Dedifferentiated amniotic fluid mesenchymal stem cell (primary cell): ENCODE measurements at regions not wholly inside any gene's neighbourhood (a gene's known extent, or its start where the extent isn't known, plus 50 kb on each side); places are given as distances from the start of the nearest gene placed in this dataset.

Experiments
- DNase-seq: peaks from one replicate; pipeline ENCODE4 v3.0.0-alpha.2; 2016; ENCODE audit errors: extremely low spot score

- no peak for DNase-seq
Observed at GRCh38 chr16:65794973-65795372, 571.5 kb upstream of the CDH5 start.

- no peak for DNase-seq
Observed at GRCh38 chr16:65793781-65794180, 572.7 kb upstream of the CDH5 start.

- no peak for DNase-seq
Observed at GRCh38 chr16:65790768-65791167, 575.7 kb upstream of the CDH5 start.

- DNase-seq = no peak
Observed at GRCh38 chr16:65789161-65789945, 577.1 kb upstream of the CDH5 start.

DNA sequence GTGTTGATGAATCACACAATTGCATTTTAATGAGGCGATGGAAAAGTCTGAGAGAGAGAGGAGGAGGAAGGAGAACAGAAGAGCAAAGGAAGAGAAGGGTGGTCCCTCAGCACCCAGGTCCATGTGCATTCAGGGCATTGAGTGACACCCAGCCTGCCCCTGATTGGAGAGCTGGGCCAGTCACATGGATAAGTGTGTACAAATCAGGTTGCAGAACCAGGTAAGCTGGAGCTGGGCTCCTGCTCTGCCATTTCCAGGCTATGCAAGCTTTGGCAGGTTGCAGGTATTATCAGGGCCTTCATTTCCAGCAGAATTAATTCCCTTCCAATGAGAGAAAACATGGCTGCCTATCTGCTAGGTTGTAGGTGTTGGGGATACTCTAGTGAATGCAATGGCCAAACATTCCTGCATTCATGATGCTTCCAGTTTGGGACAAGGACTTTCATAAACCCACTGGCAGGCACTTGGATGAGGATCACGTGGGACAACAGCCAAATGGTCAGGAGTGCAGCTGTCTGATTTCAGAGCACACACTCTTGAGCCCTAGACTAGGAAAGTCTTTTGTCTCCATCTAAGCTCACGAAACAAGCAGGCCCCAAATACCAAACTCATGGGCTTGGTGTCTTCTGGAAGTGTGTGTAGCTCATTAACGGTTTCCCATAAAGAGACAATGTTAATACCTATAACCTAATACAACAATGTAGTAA is 577.9 kb upstream of the CDH5 start:
- no peak for DNase-seq

DNA sequence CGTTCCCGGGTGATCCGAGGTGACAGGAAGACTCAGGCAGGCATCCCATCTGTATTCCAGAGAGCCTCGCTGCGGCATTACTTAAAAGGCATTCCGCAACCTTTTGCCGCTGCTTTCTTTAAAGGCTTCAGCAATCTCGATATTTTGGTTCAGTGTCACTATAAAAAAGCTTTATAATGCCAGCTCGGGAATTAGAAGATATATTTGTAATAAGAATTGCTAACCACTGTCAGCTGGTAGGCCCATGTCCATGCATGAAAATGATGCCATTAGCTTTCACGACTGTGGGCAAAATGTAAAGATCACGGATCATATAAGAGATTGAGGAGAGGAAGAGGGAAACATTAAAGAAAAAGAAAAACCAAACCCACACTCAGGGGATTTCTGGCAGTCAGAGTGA is 578.6 kb upstream of the CDH5 start:
- DNase-seq = no peak

DNA sequence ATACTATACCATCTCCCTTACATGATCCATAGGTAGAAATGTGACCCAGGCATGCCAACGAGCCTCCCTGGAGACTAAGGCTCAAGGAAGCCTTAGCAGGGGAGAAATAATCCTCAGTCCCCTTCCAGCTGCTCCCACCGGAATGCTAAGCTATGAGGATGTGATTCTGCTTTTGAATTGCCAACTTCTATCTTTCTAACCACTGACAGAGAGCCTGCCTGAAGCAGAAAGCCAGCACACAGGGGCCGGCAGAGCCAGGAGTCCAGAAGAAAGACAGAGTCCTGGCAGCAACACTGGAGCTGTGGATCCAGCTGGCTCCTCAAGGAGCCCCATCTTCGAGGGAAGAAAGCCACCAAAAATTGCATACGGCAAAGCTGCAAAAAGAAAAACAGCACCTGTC is 579.6 kb upstream of the CDH5 start:
- DNase-seq = no peak

GRCh38 chr16:65783709-65784474 is 582.6 kb upstream of the CDH5 start:
- no peak for DNase-seq

DNA sequence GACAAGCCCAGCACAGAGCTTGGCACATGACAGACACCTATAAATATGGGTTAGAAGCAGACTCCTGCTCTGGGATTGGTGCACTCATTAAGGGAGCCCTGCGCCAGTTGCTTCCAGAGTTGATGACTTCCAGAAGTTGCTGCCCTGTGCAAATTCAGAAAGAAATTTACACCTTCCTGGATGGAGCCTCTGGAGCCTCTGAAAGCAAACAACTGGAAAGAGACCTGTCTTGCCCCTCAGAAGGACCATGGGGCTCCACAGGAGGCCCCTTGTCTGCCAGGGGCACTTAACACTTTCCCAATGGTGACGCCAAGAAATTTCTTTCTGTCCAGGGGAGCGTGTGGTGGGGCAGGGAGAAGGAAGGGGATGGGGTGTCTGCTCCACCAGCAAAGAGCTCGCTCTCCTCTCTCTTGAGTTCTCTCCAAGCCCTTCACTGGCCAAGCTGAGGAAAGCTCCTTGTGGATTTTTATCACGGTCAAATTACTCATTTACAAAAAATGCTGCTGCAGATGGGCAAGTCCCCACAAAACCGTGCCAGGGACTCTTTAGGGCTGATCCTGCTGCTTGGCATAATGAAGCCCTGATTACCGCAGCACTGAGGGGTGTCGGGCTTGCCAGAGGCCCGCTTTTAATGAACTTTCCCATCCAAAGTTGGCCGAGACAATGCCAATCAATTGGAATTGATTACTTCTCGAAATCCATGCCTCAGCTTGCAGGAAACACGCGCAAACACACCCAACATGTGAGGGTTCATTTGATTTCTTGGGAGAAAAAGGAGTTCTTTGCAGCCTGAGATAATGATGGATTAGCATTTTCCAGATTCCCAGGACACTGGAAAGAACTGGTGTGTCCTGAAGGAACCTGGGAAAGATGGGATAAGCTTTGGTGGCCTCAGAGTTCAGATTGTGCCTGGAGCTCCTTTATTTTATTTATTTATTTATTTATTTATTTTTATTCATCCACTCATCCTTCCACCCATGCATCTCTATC is 583.6 kb upstream of the CDH5 start:
- DNase-seq = peak; percentile 87

DNA sequence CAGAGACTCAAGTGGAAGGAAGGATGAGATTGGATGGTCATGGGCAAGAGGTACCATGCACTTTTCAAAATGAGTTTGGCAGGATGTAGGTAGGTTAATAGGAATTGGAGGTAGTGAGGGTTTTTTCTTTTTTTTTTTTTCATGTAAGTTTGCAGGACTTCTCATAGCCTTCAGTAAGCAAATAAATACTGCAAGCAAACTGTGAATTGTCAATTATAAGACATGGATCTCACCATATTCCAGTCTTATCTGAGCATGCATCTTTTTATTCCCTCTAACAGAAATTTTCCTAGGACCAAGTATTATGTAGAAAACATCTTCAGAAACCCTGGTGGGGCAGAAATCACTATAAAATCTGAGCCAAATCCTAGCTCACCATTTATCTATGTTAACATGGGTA is 584.6 kb upstream of the CDH5 start:
- no peak for DNase-seq

DNA sequence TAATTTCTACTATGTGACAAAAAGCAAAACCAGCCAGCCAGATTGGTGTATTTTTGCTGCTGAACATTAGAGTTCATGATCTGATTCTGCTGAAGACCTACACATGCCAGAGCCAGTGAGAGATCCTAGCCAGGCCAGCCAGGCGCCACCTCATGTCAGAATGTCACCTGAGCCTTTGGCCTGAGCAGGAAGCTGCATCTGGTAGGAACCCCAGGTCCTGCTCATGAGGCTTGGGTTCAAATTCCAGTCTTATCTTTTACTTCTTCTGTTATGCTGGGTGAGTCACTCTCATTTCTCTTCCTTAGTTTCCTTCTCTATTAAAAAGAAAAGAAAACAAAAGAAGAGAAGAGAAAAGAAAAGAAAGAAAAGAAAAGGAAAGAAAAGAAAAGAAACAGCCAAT is 585.1 kb upstream of the CDH5 start:
- DNase-seq = no peak

DNA sequence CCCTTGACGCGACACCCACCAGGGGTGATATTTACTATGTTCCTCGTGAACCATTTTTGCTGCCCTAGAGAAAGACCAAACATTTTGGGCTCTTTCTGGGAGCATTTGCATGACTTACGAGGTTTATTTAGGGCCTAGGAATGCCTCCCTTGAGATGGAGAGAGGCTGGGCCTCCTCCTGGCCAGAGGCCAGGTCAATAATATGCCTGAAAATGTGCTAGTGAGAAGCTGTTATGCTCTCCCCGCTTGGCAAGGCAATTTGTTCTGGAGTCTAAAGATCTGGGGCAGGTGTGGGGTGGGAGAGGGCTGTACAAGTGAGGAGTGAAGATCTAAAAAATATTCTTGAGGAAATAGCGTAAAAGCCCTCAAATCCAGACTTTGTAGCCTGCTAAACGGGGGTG is 587.3 kb upstream of the CDH5 start:
- no peak for DNase-seq

- DNase-seq = no peak
Observed at GRCh38 chr16:65776639-65777183, 589.8 kb upstream of the CDH5 start.

DNA sequence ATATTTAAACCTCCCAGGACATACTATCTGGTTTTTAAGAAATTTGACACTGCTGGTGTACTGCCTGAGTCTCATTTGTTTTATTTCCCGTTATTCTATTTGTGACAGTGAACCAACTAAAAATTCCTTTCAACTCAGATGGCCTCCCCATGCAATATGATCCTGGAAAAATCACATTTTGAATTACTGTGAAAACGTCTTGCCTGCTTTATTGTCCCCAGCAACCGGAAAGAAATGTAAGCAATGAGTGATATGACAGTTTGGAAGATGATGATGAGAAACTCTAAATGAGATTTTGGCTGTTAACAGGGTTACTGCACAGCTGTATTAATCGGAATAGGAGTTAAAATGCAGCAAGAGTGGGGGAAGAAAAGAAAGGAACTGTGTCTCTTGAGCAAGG is 590.7 kb upstream of the CDH5 start:
- DNase-seq = no peak

DNA sequence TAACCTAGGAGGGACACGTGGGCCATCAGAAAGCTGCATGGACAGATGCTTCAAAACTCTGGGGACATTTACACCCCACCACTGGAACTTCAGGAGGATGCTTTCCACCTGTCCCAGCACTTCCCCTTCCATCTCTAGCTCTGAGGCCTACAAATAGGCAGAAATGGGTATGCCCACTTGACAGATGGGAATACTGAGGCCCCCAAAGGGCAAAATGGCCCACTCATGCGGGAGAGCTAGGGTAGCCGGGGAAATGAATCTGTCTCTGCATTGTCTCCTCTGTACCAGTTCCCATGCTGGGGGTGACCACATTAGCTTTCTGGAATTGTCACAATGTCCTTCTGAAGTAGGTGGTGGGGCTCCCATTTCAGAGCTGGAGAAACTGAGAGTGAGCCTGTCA is 592.1 kb upstream of the CDH5 start:
- no peak for DNase-seq

DNA sequence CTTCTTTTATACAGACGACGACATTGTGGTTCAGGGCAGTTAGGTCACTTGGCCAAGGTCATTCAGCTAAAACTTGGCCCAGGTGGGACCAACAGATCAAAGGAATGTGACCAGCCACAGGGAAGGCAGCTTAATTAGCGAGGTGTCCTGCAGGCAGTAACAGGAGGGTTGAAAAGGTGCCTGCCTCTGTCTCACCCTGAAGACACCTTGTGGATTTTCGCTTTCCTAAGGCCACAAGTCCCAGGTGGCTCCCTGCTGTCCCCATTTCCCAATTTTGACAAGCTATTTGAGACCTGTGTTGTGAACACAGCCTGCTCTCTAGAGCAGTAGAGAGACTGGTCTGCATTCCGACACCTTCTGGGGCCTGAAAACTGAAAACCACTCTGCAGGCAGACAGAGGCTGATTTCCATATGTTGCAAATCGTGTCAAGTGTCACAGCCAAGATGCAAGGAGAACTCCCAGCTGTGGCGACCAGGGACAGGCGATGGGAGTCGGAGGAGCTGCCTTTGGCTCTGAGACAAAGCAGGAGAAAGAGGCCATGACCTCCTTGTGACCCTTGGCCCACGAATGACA is 593.1 kb upstream of the CDH5 start:
- DNase-seq = no peak

DNA sequence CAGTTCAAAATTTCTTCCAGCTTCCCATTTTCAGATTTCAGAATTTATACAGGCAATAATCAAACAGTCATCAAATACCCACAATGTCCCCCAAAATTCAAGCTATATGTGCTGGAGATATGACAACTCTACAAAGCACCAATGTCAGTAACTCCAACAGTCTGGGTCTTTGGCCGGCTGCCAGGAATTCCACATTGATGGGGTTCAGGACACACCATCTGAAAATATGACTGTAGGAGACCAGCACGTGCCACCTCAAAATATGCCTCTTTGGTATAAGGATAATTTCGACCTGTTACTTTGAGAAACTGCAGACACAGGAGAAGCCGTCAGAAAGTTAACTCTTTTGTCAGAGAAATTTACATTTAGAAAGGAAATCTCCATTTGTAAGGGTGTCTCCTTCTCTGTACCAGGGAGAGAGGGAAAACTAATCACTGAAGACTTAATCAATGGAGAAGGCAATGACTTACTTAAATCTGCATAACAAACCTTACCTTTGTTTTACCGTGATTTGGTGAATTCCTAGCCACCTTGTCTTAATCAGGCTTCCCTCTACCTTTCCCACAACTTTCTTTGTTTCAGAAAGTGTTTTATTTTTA is 594.3 kb upstream of the CDH5 start:
- DNase-seq = no peak

DNA sequence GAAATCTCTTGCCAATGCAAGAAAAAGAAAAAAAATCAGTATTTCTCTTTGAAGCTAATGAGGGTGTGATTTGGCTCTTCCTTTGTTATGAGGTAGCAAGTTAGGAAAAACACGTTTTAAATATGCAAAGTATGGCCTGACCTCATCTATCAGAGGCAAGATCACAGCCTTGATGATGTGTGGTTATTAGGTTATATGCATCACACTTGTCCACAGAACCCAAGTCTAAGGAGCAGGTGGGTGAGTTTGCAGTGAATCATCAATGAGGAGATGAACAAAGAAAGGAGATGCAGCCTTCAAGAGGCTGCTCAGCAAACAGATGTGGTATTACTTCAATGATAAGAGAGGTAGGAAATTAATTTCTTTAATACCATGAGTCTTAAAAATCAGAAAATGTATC is 594.8 kb upstream of the CDH5 start:
- no peak for DNase-seq

GRCh38 chr16:65770752-65771151 is 595.7 kb upstream of the CDH5 start:
- no peak for DNase-seq

GRCh38 chr16:65769776-65770438 is 596.6 kb upstream of the CDH5 start:
- DNase-seq = no peak
